Natural killer cell (primary cell): ENCODE measurements at regions not wholly inside any gene's neighbourhood (a gene's known extent, or its start where the extent isn't known, plus 50 kb on each side); places are given as distances from the start of the nearest gene placed in this dataset.
A peak's percentile ranks its signal among the peaks of the same experiment; 100 is the strongest.
"Not testable (repeated sequence)": the region's sequence is repeated elsewhere in the genome, so short reads cannot be mapped to it uniquely, and the experiment has no call there.

ENCODE experiments used
- ATAC-seq, 3 donors: fragments of 150-1000 bp in 2 of 3; fragments of 200-7000 bp in 1 of 3; cut with Tn5 transposase; 1 replicate in 1 of 3; 2 replicates in 2 of 3; pipeline ENCODE4 v1.10.0; 2021; ENCODE audit warnings: mild to moderate bottlenecking in 2 of 3, moderate library complexity in 2 of 3
- DNase-seq, 2 donors: peaks; one replicate each; pipeline versions ENCODE4 v3.0.0 to v3.0.0-alpha.2; 2013 to 2021; ENCODE audit warnings: mixed read lengths in 1 of 2
- H3K27ac ChIP-seq: one replicate; pipeline ENCODE4 v1.5.1; 2013; ENCODE audit warnings: mild to moderate bottlenecking, low read length
- H3K27me3 ChIP-seq: one replicate; pipeline ENCODE4 v1.6.1; 2013; ENCODE audit warnings: low read length; ENCODE audit not compliant: control insufficient read depth, insufficient read depth
- H3K36me3 ChIP-seq: one replicate; pipeline ENCODE4 v1.6.1; 2013; ENCODE audit warnings: low read length; ENCODE audit not compliant: control insufficient read depth, insufficient read depth
- H3K4me1 ChIP-seq: one replicate; pipeline ENCODE4 v1.6.1; 2013; ENCODE audit warnings: low read length; ENCODE audit not compliant: control insufficient read depth, insufficient read depth
- H3K4me3 ChIP-seq: one replicate; pipeline ENCODE4 v1.5.1; 2013; ENCODE audit warnings: low read length
- H3K9me3 ChIP-seq: one replicate; pipeline ENCODE4 v1.6.1; 2013; ENCODE audit warnings: low read length; ENCODE audit not compliant: control insufficient read depth, insufficient read depth
- H3K27ac Mint-ChIP-seq, 2 donors: one replicate each; pipeline ENCODE4 v1.8.0; 2022; ENCODE audit warnings: mild to moderate bottlenecking in 2 of 2, mixed read lengths in 2 of 2, moderate library complexity in 1 of 2
- H3K27me3 Mint-ChIP-seq, 2 donors: one replicate each; pipeline ENCODE4 v1.8.0; 2022; ENCODE audit warnings: low read depth in 2 of 2, mixed read lengths in 2 of 2
- H3K36me3 Mint-ChIP-seq: one replicate; pipeline ENCODE4 v1.8.0; 2022; ENCODE audit warnings: mixed read lengths
- H3K4me1 Mint-ChIP-seq, 2 donors: one replicate each; pipeline ENCODE4 v1.8.0; 2022; ENCODE audit warnings: mixed read lengths in 2 of 2
- H3K4me3 Mint-ChIP-seq: one replicate; pipeline ENCODE4 v1.8.0; 2022; ENCODE audit warnings: mild to moderate bottlenecking, moderate library complexity, mixed read lengths
- H3K9me3 Mint-ChIP-seq, 2 donors: one replicate each; pipeline ENCODE4 v1.8.0; 2022; ENCODE audit warnings: mixed read lengths in 2 of 2
- WGBS: methylation state at CpG from one replicate; pipeline ENCODE4 v1.1.7; 2013; ENCODE audit warnings: missing lambda C conversion rate; ENCODE audit not compliant: insufficient coverage; 5-methylcytosine and 5-hydroxymethylcytosine counted together
- intact Hi-C: fragments of 100-400 bp; cut with micrococcal nuclease; formaldehyde crosslinking; loops from one replicate; pipeline ENCODE4 v1.14.2; 2022
- TF ChIP-seq, protein P1 (sequence below): fragments of 200-600 bp; IDR thresholded peaks from one replicate; pipeline ENCODE4 v1.8.0; 2022; ENCODE audit warnings: antibody characterized with exemption

DNA sequence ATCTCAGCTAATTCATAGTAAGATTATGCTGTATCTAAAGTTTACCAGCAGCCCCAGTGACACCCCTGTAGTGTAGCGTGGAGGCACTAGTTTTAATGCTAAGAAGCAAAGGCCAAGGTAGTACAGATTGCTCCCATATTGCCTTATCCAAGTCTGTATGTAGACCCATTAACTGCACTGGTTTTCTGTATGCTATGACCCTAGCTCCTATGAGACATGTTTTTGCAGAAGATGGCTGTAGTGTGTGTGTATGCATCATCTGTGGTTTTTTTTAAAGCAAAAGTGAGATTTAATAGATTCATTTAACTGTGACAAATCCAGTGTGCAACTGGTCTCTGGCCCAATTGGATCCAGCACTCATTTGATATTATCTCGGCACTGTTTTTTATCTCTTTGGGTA lies 86.5 kb downstream of the HAUS1 start:
- no peaks in the 10 kb centered on the region for H3K27me3 ChIP-seq
- WGBS, result 98% methylated on average over 2 of the region's 2 CpGs
- H3K4me1 ChIP-seq, result peaks cover 6% of the 10 kb centered on the region
- no peaks in the 10 kb centered on the region for H3K36me3 ChIP-seq
- Mint-ChIP-seq H3K4me1 (peaks cover 16 to 20% of the 10 kb centered on the region in 2 donors), H3K27me3 (no peaks in the 10 kb centered on the region), H3K27ac (no peak overlapping the region), H3K36me3 (no peaks in the 10 kb centered on the region), H3K9me3 (no peaks in the 10 kb centered on the region), H3K4me3 (no peak overlapping the region)
- no peak overlapping the region for H3K27ac ChIP-seq
- intact Hi-C loops, result no loop called here
- DNase-seq, result no peak
- ATAC-seq, result peak in 1 of 3 donors; percentile 34
- no peaks in the 10 kb centered on the region for H3K9me3 ChIP-seq
- H3K4me3 ChIP-seq, result no peak overlapping the region
- TF ChIP-seq, protein P1, sequence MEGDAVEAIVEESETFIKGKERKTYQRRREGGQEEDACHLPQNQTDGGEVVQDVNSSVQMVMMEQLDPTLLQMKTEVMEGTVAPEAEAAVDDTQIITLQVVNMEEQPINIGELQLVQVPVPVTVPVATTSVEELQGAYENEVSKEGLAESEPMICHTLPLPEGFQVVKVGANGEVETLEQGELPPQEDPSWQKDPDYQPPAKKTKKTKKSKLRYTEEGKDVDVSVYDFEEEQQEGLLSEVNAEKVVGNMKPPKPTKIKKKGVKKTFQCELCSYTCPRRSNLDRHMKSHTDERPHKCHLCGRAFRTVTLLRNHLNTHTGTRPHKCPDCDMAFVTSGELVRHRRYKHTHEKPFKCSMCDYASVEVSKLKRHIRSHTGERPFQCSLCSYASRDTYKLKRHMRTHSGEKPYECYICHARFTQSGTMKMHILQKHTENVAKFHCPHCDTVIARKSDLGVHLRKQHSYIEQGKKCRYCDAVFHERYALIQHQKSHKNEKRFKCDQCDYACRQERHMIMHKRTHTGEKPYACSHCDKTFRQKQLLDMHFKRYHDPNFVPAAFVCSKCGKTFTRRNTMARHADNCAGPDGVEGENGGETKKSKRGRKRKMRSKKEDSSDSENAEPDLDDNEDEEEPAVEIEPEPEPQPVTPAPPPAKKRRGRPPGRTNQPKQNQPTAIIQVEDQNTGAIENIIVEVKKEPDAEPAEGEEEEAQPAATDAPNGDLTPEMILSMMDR, result no peak

DNA sequence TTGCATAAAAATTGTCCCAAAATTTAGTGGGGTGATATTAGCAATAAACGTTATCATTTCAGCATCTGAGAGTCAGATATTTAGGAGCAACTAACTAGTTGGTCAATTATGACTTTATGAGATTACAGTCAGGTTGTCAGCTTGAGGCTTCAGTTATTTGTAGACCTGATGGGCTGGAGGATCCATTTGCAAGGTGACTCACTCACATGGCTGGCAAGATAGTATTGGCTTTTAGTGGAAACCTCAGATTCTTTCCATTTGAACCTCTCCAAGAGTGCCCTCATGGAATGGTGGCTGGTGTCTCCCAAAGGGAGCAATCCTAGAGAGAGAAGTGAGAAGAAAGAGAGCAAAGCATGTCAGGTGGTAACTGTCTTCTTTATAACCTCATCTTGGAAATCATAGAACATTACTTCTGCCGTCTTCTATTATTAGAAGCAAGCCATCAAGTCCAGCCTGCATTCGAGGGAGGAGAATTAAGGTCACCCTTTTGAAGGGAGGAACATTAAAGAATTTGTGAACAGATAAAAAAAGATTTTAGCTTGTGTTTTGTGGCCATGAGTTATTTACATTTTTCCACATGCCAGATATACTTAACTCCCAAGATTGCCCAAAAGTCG lies 92.5 kb downstream of the HAUS1 start:
- Mint-ChIP-seq H3K27me3 (no peaks in the 10 kb centered on the region), H3K4me1 (peaks cover 33 to 48% of the 10 kb centered on the region in 2 donors), H3K9me3 (no peaks in the 10 kb centered on the region), H3K36me3 (no peaks in the 10 kb centered on the region), H3K27ac (no peak overlapping the region), H3K4me3 (no peak overlapping the region)
- ATAC-seq, result no peak
- no peaks in the 10 kb centered on the region for H3K36me3 ChIP-seq
- no peak overlapping the region for H3K27ac ChIP-seq
- H3K4me3 ChIP-seq, result no peak overlapping the region
- 88% methylated on average over 4 of the region's 4 CpGs for WGBS
- intact Hi-C loops, result no loop called here
- no peaks in the 10 kb centered on the region for H3K9me3 ChIP-seq
- peaks cover 11% of the 10 kb centered on the region for H3K4me1 ChIP-seq
- TF ChIP-seq, protein P1, result no peak
- DNase-seq, result no peak
- no peaks in the 10 kb centered on the region for H3K27me3 ChIP-seq

DNA sequence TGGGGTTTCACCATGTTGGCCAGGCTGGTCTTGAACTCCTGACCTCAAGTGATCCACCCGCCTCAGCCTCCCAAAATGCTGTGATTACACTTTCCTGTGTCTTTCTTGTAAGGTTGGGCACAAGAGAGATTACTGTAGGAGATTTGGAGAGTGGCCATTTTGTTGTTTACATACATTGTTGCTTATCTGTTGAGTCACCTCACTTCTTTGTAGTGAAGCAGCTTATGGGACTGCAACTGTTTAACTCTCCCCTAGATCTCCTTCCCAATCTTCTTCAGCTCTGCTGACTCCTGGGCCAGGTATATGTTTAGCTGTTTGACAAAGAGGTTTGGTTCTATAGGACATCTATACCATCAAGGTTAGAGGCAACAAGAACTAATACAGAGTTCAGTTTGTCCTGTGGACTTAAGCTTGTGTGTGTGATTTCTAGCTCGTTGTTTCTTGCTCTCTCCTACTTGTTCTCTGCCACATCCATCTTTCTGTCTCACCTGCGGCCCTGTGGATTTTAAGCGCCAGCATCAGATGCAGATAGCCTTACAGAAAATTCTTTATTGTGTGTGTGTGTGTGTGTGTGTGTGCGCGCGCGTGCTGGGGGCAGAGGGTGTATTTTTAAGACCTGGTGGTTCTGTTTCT lies 95.4 kb downstream of the HAUS1 start:
- H3K4me1 Mint-ChIP-seq, result peaks cover 41 to 57% of the 10 kb centered on the region in 2 donors
- no peaks in the 10 kb centered on the region for H3K27me3 Mint-ChIP-seq
- 93% methylated on average over 4 of the region's 8 CpGs for WGBS
- Histone ChIP-seq H3K27ac (no peak overlapping the region), H3K27me3 (no peaks in the 10 kb centered on the region), H3K4me1 (peaks cover 6% of the 10 kb centered on the region), H3K36me3 (no peaks in the 10 kb centered on the region), H3K9me3 (no peaks in the 10 kb centered on the region), H3K4me3 (no peak overlapping the region)
- H3K27ac Mint-ChIP-seq, result peak overlapping the region; percentile 56 to 67
- DNase-seq (no peak), ATAC-seq (peak in 1 of 3 donors; percentile 49)
- H3K36me3 Mint-ChIP-seq, result no peaks in the 10 kb centered on the region
- intact Hi-C loops, result no loop called here
- TF ChIP-seq, protein P1, result no peak
- H3K4me3 Mint-ChIP-seq, result no peak overlapping the region
- no peaks in the 10 kb centered on the region for H3K9me3 Mint-ChIP-seq

DNA sequence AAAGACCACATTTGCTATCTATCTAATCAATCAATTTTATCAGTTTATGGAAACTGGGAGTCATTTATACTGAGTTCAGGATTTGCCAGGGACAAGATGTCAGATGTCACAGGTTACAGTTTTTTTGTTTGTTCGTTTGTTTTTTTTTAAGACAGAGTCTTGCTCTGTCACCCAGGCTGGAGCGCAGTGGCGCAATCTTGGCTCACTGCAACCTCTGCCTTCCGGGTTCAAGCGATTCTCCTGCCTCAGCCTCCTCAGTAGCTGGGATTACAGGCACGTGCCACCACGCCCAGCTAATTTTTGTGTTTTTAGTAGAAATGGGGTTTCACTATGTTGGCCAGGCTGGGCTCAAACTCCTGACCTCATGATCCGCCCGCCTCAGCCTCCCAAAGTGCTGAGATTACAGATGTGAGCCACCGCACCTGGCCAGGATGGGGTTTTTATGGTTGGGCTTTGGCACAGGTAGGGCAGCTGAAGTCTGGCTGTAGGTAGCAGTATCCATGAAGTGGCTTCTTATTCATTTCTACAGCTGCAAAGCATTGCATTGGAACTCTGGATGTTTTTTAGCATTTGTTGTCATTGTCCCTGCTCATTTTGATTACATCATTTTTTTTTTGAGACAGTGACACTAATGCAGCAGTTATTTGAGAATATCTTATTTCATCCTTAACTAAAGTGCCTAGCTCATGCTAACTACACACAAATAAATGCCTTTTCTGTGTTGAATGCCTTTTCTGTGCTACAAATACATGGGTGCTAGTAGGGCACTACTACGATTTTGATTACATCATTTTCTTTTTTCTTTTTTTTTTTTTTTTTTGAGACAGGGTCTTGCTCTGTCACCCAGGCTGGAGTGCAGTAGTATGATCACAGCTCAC lies 96.2 kb downstream of the HAUS1 start:
- DNase-seq, H3K27ac ChIP-seq, H3K36me3 ChIP-seq, H3K4me3 Mint-ChIP-seq, intact Hi-C loops, H3K36me3 Mint-ChIP-seq, H3K4me1 ChIP-seq, H3K4me3 ChIP-seq, H3K27me3 Mint-ChIP-seq, H3K9me3 ChIP-seq, ATAC-seq, H3K27me3 ChIP-seq, H3K9me3 Mint-ChIP-seq: not testable (repeated sequence)
- peaks cover 48 to 64% of the 10 kb centered on the region in 2 donors for H3K4me1 Mint-ChIP-seq
- H3K27ac Mint-ChIP-seq, result peak overlapping the region; percentile 56 to 67
- 92% methylated on average over 11 of the region's 11 CpGs for WGBS
